Stimulated activated CD8-positive, alpha-beta memory T cell treated with anti-CD3 and anti-CD28 coated beads, Interleukin-2, amount 100 ng/mL, for 1 hour (primary cell): ENCODE measurements at regions not wholly inside any gene's neighbourhood (a gene's known extent, or its start where the extent isn't known, plus 50 kb on each side); places are given as distances from the start of the nearest gene placed in this dataset.

Experiments used
- DNase-seq, 2 donors: peaks; one replicate each; pipeline ENCODE4 v3.0.0-alpha.2; 2020; ENCODE audit warnings: low read depth in 2 of 2

DNA sequence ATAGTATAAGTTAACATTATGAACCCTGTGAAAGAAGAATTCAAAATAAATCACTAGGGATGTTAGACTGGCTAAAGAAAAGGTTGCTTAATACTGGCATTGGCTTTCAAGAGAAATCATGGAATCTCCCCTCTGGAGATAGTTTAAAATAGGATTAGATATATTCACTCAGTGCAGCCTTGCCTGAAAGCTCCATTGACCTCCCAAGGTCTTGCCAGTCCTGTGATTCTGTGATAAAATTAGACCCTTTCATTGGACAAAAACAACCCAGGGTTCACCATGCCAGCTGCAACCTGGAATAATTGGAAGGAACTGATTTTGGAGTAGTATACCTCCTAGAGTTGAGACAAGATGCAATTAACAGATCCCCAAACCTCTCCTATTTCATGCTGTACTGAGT is 588.1 kb upstream of the MEF2C start:
- no peak for DNase-seq

DNA sequence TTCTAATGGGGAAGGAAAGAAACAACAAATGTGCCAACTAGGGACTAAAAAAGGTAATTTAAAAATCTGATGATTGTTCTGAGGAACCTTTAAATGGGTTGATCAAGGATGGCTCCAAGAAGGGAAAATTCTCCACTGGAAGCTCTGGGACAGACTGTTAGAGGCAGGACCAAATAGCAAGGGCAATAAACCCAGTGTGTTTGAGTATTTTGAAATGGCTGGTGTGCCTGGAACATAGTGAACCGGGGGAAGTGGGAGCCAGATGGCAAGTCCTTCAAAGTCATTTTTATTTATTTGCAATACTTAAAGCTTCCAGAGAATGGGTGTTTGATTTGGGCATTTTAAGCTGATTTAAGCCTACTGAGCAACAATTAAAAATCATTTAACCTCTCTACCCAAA is 587.7 kb upstream of the MEF2C start:
- no peak for DNase-seq

DNA sequence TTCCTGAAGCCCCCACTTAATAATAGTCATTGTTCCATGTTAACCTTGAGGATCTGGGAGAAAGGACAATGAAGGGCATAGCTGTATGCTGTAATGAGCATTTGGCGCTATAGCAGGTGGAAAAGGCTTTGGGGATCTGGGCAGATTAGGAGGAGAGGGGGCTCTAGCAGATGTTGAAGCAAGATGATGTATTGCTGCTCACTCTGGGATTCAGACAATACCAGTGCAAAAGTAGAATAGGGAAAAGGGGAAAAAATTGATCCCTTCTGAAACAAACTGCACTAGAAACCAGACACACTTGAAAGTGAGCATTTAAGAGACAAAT is 575.3 kb upstream of the MEF2C start:
- DNase-seq = no peak

DNA sequence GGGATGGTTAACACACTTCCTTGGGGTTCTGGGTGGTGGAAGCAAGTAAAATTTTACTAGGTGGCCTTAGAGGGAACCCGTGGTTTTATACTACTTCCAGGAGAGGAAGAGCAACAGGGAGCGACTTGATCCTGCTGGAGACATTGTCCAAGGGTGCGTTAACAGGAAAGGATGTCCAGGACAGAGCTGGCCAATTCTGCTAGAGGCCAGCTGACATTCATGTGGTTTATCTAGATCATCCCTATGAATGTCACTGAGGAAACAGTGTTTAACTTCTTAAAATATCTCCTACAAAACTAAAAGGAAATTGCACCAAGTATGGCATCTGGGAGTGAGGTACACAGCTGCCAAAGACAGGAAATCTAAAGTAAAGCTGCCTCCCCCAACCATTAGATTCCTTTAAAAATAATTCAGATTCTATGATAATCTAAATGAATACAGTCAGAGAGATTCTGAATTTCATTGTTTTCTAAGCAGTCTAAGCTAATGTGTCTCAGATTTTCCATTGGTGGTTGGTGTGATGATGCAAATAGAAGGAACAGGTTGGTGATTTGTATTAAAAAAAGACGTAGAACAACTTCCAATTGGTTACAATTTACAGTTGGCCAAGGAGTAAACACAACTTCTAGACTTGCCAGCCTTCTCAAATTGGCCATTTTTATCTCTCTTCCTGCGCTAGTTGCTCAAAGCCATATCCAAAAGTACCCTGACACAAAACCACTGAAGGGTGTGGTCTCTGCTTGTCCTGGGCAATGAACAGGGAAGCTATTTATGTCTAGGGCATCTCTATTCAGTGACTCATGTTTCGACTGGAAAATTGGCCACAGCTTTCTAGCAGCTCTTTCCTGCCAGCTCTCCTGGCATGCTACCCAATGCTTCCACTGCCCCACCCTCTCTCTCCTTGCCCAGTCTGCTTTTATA is 574.7 kb upstream of the MEF2C start:
- DNase-seq = no peak

DNA sequence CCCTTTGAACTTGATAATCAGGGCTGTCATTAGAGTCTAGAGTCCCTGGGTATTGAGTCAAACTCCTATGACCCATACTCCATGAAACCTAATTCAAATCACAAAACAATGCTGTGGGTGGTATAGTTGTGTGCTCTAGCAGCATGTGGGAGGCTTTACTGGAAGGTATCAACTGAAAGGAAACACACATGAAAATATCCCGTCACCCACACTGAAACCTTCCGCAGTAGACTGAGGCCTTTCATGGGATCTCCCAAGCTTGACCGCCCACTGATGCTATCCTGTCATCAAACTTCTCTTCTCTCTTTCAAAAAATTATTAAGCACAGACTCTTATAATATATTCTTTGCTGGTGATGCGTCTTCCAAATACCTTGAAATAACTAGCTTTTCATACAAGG is 569.1 kb upstream of the MEF2C start:
- no peak for DNase-seq

DNA sequence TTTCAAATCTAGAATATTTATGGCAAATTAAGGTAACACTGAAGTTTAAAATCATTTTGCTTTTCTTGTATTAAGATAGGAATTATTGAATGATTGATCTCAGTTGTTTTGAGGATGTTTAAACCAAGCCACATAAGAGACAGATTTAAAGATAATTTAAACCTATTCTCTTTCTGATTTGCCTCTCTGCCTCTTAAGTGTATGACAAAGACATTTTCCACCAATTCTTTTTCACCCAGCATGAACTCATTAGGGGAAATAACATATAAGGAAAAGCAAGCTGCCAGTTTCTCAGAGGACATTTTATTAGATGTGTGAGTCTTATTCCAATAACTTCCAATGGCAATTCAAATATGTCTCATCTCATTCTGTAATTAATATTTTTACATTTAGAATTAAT is 568.3 kb upstream of the MEF2C start:
- no peak for DNase-seq

DNA sequence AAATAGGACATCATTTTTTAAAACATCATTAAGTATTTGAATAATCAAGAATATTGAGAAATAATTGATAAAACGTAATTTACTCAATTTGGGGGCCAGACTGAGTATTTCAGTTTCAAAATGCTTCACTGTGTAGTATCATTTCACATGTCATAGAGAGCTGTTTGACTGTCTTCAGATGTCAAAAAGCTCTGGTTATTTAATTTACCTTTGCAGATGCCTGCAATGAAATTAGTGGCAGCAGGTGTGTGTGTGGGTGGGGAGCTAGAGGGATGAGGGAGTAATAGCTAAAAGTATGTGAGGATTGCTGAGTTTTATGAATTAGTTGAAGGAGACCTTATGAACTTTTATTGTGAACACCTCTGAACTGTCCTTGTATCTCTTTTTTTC is 567.2 kb upstream of the MEF2C start:
- DNase-seq = no peak

DNA sequence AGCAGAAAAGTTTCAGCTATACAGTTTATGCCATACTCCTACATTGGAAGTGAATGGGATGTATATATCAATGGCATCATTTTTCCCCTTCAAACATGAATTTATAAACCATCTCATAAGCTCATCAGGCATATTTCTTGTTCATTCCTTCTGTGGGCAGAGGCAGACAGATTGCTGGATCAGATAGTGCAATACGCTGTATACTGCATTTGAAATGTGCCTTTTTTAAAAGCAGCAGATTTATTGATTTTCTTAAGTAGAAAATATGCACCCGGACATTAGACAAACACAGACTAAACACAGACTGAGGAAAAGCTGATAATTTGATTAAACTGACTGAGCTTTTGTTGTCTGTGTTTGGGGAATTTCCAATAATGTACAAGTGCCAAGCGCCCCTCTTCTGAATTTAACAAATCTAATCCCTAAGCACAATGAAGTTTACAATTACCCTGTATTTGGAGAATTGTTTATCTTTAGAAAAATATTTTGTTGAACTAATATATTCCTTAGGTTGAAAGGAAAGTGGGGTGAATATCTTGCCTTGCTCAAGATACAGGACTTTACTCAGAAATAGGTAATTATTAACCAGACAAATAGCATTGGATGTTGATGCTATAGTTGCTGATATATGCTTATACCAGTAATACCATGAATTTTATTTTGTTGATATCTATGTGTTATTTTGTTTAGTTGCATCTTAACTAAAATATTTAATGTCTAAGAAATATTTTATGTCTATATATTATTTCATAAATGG is 566.6 kb upstream of the MEF2C start:
- DNase-seq = no peak

DNA sequence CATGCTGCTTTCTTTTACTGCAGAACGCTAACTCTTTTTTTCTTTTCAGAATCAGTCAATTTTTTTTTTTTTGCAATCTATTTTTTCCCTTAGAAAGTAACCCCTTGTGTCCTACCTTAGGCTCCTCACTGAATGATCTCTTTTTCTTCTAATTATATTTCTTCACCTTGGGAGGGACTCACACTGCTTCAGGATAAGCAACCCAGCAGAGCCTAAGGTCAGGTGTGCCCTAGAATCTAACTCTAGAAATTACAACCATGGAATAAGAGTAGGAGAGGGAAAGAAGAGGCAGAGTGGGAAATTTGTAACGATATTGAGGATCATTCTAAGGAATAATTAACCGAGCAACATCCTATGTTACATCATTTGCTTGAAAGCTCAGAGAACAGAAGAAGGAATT is 564.0 kb upstream of the MEF2C start:
- no peak for DNase-seq

DNA sequence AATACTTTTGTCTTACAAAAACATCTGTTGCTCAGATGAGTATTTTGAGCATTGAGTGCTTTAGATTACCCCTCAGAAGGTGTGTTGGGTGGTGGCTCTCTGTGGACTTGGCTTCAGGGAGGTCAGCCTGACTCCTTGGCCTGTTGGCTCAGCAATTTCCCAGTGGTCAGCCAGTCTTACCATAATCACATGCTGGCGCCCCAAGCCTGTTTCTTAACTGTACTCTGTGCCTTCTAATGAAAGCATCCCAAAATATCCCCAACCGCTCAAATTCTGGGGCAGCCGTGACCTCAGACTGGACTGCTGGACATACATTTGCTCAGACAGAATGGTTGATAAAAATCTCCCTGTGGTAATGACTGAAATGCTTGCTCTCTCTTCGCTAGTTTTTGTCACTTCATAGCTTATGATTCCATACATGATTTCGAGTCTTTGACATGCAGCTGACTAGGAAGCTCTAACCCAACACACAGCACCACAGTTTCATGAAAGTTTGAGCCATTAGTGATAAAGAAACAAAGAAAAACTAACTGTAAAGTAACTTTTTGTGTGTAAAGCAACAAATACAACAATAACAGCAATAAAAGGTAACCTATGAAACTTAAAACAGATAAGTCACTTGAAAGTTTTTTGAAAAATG is 562.2 kb upstream of the MEF2C start:
- no peak for DNase-seq

DNA sequence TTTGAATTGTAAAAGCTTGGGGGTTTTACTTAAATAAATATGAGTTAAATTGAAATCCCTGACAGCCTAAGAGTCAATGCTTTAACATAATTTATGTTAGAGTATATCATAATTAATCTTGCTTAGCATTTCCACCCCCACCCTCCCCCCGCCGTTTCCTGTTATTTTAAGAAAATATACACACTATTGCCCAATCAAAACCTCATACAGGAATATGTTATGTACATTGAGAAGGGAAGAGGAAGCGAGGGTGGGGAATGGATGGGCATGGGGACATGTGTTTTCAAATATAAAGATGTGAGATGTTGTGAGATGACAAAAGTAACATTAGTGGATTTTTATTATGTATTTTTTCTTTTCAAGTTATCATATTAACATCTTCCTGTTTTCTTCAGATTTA is 561.1 kb upstream of the MEF2C start:
- no peak for DNase-seq

DNA sequence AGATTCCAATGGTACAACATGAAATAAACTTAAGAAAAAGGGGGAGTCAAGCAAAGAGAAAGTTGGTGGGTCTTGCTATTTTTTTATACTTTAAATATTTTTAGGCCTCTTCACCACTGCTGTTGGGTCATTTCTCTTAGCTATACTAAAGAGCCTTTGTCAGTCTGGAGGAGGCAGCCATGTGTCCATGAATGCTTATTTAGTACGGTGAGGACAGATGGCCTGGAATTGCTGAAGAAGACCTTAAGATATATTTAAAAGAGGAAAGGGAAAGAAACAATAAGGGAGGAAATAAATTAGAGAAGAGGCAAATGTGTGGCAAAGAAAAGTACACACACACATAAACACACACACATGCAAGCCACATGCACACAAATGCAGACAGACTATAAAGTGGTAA is 560.5 kb upstream of the MEF2C start:
- DNase-seq = no peak

DNA sequence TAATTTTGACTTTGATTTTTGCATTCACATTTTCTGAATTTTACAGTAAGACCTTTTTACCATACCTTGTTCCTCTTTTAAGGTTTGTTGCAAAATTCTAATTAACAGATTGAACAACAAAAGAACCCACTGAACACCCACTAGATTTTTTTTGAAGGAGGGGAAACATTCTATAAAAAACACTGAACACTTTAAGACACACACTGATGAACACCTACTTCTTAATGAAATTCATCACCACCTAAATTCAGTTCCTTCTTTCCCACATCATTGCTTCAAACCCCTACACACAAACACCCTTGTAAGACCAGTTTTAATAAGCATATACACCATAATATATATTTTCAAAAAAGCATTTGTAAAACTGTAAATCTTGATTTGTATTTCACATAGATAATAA is 559.0 kb upstream of the MEF2C start:
- no peak for DNase-seq

DNA sequence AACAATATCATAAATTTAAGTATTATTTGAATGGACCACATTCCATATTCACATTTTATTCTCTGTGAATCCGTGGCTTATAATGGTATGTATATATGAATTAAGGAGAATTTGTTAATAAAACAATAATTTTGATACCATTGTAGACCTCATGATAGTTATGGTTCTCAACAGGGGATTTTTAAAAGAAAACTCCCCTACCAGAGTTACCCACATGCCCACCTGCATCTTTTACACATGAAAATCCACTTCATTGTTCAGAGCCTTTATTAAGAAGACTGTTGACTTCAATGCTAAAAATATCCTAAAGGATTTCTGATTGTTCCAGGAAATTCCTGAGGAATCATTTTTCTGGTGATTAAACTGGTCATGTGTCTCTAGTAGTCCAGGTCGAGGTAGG is 557.7 kb upstream of the MEF2C start:
- no peak for DNase-seq

DNA sequence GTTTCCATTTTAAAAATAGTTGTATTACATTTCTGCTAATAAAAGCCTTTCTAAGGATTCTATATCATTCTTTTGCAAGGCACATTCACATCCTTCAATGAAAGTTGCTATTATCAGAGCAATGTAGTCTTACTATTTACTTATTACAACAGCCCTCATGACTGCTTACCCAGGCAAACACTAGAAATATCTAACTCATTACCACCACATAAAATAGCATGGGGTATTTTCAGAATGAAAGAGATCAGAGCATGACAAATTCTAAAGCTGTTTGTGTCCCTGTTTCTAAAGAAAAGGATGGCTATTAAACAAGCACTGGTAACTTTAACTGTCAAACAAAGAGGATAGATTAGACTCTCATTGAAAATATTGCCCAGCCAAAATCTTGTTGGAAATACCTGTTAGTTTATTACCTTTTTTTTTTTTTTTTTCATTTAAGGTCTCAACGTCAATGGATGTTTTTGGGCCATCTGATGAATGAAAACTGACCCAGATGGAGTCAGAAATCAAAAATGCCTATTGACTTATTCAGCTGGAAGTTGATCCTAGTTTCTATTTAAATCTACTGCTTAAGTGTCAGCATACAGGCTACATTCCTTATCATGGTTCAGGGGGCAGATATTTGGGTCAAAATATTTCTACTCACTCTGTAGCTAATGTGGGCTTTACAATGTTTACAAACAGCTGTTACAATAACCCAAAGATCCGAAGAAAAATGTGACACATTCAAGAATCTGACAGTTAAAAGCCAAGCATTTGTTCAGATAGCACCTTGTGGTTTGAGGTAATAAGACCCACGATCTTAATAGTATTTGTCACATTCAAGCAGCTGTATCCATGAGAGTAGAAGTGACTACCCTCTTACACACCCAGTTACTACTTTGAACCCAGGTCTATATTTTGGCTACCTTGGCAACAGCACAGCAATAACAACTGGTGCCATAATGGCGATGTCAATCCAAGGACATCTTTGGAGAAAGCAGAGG is 554.8 kb upstream of the MEF2C start:
- DNase-seq = no peak

DNA sequence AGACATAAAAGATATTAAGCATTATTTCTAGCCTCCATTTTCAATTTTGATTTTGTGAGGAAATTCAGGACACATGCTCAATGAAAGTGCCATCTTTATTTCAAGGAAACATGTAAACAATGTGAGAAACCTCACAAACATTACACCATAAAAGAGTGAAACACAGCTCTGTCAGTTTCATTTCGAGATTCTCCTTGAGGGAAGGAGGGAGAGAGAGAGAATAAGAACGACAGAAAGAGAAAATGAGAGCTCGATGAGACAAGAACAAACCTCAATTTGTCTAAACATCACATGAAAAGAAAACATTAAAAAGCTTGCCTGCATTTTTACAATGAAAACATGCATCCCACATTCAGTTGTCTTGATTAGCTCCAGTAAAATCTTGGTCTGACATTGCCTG is 553.5 kb upstream of the MEF2C start:
- DNase-seq = no peak

DNA sequence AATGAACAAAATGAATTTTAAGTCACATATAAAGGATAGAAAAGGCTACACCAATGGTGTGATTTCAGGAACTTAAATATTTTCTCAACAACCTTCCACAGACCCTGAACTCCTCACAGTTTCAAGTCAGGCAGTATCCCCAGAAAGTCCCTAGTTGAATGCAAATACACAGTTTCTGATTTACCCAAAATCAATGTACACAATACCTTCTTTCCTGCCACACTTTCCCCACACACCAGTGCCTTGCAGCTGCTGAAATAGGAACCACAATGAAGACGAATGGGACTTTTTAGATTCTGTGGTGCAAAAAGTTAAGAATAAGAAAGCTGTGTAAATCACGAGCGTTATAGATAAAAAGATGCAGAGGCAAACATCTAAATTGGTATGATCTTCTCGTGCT is 552.4 kb upstream of the MEF2C start:
- DNase-seq = no peak

DNA sequence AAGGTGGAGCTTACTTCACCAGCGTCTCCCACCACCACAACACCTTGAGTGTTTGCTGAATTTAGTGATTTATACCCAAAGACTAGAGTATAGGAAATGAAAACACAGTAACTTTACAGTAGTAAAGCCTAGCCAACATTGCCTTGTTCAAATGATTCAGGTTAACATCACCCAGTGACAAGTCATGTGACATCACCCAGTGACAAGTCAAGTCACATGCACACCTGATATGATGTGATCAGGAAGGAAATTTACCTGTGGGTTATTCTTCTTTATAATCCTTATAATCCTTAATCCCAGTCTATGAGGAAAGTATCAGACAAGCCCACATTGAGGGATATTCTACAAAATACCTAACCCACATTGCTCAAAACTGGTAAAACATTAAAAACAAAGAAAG is 545.6 kb upstream of the MEF2C start:
- DNase-seq = no peak

DNA sequence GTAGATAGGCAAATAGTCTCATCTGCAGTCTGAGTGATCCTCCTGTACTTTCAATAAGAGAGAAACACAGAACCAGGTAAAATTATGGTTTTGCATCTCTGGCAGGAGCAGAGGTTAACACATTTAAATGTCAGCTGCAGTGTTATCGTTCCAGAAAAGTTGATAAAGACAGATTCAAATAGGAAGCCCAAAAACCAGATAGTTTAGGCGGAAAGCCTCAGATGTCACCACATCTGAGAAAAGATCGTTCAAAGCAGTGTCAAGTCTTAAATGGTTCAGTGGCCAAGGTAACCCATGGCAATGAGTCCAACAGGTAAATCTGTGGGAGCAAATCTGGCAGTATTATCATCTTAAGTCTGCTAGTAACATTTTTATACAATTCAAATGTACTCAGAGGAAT is 542.1 kb upstream of the MEF2C start:
- no peak for DNase-seq

DNA sequence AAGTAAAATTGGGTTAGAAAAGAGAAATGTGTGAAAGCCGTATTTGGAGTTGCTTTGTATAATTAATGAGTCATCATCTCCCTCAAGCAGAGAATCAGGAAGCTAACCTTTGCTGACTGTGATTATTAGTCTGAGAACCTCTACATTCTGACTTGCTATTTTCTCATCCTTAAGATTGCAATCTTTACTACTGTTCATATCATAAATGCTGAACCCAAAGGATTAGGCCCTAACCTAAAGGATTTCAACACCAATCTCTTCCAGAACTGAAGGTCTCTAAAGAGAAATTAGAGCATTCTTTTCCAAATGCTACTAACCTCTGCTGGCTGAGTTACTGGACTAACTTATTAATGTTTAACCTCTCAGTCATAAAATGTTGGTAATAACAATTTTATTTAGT is 538.1 kb upstream of the MEF2C start:
- DNase-seq = no peak

DNA sequence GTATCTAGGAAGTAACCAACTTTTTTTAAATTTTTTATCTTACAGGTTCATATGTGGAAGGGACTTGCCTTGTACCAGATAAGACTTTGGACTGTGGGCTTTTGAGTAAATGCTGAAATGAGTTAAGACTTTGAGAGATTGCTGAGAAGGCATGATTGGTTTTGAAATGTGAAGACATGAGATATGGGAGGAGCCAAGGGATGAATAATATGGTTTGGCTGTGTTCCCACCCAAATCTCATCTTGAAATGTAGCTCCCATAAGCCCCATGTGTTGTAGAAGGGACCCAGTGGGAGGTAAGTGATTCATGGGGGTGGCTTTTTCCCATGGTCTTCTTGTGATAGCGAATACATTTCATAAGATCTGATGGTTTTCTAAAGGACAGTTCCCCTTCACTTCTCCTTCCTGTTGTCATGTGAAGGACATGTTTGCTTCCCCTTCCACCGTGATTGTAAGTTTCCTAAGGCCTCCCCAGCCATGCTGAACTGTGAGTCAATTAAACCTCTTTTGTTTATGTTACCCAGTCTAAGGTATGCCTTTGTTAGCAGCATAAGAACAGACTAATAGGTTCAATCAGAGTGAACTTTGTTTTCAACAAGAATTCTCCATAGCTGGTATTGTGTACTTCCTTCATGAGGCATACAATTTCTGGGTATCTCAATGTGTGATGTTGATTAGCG is 535.6 kb upstream of the MEF2C start:
- no peak for DNase-seq
